Esophagus muscularis mucosa (tissue), 4 donors: ENCODE measurements at regions not wholly inside any gene's neighbourhood (a gene's known extent, or its start where the extent isn't known, plus 50 kb on each side); places are given as distances from the start of the nearest gene placed in this dataset.

Experiments used
- DNase-seq: peaks from one replicate; pipeline ENCODE4 v3.0.0-alpha.2; 2017; ENCODE audit errors: extremely low spot score
- H3K27ac ChIP-seq, 4 donors: fragments of 200-600 bp; sonication (generic); replicated peaks in 1 of 4; 1 replicate in 3 of 4; 2 replicates in 1 of 4; pipeline ENCODE4 v1.5.1; 2016 to 2019; ENCODE audit warnings: mild to moderate bottlenecking in 1 of 4
- H3K27me3 ChIP-seq, 4 donors: fragments of 200-600 bp; sonication (generic); one replicate each; pipeline versions ENCODE4 v1.5.1 to v1.6.0; 2016 to 2019
- H3K36me3 ChIP-seq, 4 donors: fragments of 200-600 bp; sonication (generic); one replicate each; pipeline ENCODE4 v1.5.1; 2016 to 2019
- H3K4me1 ChIP-seq, 4 donors: fragments of 200-600 bp; sonication (generic); one replicate each; pipeline ENCODE4 v1.5.1; 2016 to 2019
- H3K4me3 ChIP-seq, 4 donors: fragments of 200-600 bp; sonication (generic); 1 replicate in 2 of 4; 2 replicates in 2 of 4; pipeline ENCODE4 v1.5.1; 2016 to 2019; ENCODE audit warnings: mild to moderate bottlenecking in 4 of 4, moderate library complexity in 1 of 4
- H3K9me3 ChIP-seq, 4 donors: fragments of 200-600 bp; sonication (generic); 1 replicate in 3 of 4; 2 replicates in 1 of 4; pipeline ENCODE4 v1.5.1; 2016 to 2019
- EP300 ChIP-seq: sonication (generic); formaldehyde crosslinking; IDR thresholded peaks from one replicate; pipeline ENCODE4 v1.6.1; 2017; ENCODE audit warnings: antibody characterized with exemption
- POLR2A ChIP-seq: fragments of 450-650 bp; IDR thresholded peaks from one replicate; pipeline ENCODE4 v1.6.1; 2017; ENCODE audit warnings: antibody characterized with exemption, moderate library complexity, mild to moderate bottlenecking, low read depth
- POLR2AphosphoS5 ChIP-seq, 2 donors: sonication (generic); formaldehyde crosslinking; IDR thresholded peaks; one replicate each; pipeline ENCODE4 v1.6.1; 2017; ENCODE audit warnings: antibody characterized with exemption in 2 of 2
- WGBS: methylation state at CpG from one replicate; pipeline ENCODE4 v1.1.5; 2018; 5-methylcytosine and 5-hydroxymethylcytosine counted together
- intact Hi-C: fragments of 100-400 bp; cut with DNase I; formaldehyde crosslinking; loops from one replicate; pipeline ENCODE4 v1.15.1; 2023
- TF ChIP-seq, protein P1 (sequence below), 3 experiments: fragments of 200-600 bp in 2 of 3; fragments of 450-650 bp in 1 of 3; sonication (generic) in 2 of 3; IDR thresholded peaks; one replicate each; pipeline ENCODE4 v1.5.1; 2017 to 2019; ENCODE audit warnings: antibody characterized with exemption in 3 of 3, mild to moderate bottlenecking in 2 of 3, moderate library complexity in 1 of 3

DNA sequence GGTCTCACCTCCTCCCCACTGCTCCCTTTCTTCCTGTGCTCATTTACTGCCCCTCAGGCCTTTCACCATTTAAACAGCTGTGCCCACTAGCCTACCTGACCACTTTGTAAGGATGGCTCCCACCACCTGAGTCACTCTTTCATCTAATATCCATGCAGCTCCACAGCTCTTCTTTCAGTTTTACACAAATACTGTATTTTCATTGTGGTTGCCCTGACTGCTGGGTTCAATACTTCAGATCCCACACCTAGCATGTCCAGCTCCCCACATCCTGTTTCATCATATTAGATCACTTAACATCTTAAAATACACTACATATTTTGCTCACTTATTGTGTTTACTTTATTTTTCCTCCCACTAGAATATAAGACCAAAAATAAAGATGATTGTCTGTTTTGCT is 1110.6 kb downstream of the TSN start:
- H3K4me1 ChIP-seq = no peaks in the 10 kb centered on the region
- no peak for DNase-seq
- H3K4me3 ChIP-seq = no peak overlapping the region
- intact Hi-C loops = no loop called here
- no peaks in the 10 kb centered on the region for H3K36me3 ChIP-seq
- TF ChIP-seq POLR2A (no peak), EP300 (no peak), POLR2AphosphoS5 (IDR thresholded peaks at IDR 0.05) (no peak)
- TF ChIP-seq, protein P1, sequence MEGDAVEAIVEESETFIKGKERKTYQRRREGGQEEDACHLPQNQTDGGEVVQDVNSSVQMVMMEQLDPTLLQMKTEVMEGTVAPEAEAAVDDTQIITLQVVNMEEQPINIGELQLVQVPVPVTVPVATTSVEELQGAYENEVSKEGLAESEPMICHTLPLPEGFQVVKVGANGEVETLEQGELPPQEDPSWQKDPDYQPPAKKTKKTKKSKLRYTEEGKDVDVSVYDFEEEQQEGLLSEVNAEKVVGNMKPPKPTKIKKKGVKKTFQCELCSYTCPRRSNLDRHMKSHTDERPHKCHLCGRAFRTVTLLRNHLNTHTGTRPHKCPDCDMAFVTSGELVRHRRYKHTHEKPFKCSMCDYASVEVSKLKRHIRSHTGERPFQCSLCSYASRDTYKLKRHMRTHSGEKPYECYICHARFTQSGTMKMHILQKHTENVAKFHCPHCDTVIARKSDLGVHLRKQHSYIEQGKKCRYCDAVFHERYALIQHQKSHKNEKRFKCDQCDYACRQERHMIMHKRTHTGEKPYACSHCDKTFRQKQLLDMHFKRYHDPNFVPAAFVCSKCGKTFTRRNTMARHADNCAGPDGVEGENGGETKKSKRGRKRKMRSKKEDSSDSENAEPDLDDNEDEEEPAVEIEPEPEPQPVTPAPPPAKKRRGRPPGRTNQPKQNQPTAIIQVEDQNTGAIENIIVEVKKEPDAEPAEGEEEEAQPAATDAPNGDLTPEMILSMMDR (IDR thresholded peaks at IDR 0.05) = no peak
- no peak overlapping the region for H3K27ac ChIP-seq
- H3K9me3 ChIP-seq = no peaks in the 10 kb centered on the region
- H3K27me3 ChIP-seq = no peaks in the 10 kb centered on the region

- Histone ChIP-seq H3K36me3 (no peaks in the 10 kb centered on the region), H3K4me3 (no peak overlapping the region), H3K9me3 (no peaks in the 10 kb centered on the region), H3K4me1 (no peaks in the 10 kb centered on the region), H3K27me3 (no peaks in the 10 kb centered on the region), H3K27ac (no peak overlapping the region)
- intact Hi-C loops = no loop called here
- WGBS = 73% methylated on average over 3 of the region's 3 CpGs
- TF ChIP-seq EP300 (no peak), POLR2A (no peak), POLR2AphosphoS5 (IDR thresholded peaks at IDR 0.05) (no peak)
- TF ChIP-seq, protein P1 (IDR thresholded peaks at IDR 0.05) = no peak
- no peak for DNase-seq
Measured at GRCh38 chr2:122867941-122868340, 1112.5 kb downstream of the TSN start.

GRCh38 chr2:122868646-122869275 is 1113.3 kb downstream of the TSN start:
- Histone ChIP-seq H3K4me1 (no peaks in the 10 kb centered on the region), H3K9me3 (no peaks in the 10 kb centered on the region), H3K36me3 (no peaks in the 10 kb centered on the region), H3K27me3 (no peaks in the 10 kb centered on the region), H3K4me3 (no peak overlapping the region), H3K27ac (no peak overlapping the region)
- WGBS = 91% methylated on average over 6 of the region's 6 CpGs
- intact Hi-C loops = no loop called here
- DNase-seq = no peak
- TF ChIP-seq POLR2AphosphoS5 (IDR thresholded peaks at IDR 0.05) (no peak), POLR2A (no peak), EP300 (no peak)
- TF ChIP-seq, protein P1 (IDR thresholded peaks at IDR 0.05) = no peak

DNA sequence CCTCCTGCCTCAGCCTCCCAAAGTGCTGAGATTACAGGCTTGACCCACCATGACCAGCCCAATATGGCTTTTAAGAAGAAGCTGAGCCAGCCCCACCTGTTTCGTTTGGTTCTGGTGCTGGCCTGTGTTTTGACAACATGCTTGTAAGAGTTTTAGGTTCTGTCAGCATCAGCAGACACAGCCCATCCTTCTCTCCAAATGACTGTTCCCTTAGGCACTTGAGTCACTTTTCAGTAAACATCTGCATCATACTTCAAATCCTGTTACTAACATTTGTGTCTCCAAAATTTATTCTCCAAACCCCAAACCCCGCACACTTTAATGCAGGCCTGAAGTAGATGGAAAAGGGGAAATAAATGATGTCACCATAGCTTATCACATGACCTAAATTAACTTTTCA is 1118.5 kb downstream of the TSN start:
- intact Hi-C loops = no loop called here
- Histone ChIP-seq H3K36me3 (no peaks in the 10 kb centered on the region), H3K4me3 (no peak overlapping the region), H3K9me3 (no peaks in the 10 kb centered on the region), H3K4me1 (no peaks in the 10 kb centered on the region), H3K27ac (no peak overlapping the region), H3K27me3 (no peaks in the 10 kb centered on the region)
- DNase-seq = no peak
- WGBS = 87% methylated on average over 2 of the region's 2 CpGs
- TF ChIP-seq EP300 (no peak), POLR2A (no peak), POLR2AphosphoS5 (IDR thresholded peaks at IDR 0.05) (no peak)
- TF ChIP-seq, protein P1 (IDR thresholded peaks at IDR 0.05) = no peak
